ENCODE measurements at regions not wholly inside any gene's neighbourhood (a gene's known extent, or its start where the extent isn't known, plus 50 kb on each side); places are given as distances from the start of the nearest gene placed in this dataset.

DNA sequence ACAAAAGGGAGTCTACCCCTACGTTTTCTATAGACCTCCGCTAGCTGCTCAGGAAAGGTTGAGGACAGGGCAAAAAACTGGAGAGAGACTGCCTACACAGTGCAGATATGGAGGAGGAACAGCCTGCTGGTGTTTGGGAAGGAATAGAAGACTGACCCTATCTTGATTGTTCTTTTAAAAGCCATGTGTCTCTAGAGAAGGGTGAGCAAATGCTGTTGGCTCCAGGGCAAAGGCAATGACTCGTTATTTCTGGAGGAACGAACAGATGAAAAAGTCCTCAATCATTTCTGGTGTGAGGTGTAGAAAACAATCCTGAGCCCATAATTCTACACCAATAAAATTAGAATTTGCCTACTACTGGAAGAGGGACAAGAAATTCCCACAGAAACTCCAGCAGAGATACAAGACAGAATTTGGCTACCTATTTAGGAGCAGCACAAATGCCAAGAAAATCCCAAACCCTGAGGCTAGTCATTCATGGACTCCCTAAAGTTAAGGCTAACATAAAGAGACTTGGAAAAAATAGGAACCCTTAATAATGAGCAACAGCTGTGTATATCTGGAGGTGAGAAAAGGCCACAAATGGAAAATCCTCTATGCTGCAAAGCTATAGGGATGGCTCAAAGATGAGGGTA lies 1206.3 kb upstream of the CNTN5 start:
- TF ChIP-seq, protein P1, sequence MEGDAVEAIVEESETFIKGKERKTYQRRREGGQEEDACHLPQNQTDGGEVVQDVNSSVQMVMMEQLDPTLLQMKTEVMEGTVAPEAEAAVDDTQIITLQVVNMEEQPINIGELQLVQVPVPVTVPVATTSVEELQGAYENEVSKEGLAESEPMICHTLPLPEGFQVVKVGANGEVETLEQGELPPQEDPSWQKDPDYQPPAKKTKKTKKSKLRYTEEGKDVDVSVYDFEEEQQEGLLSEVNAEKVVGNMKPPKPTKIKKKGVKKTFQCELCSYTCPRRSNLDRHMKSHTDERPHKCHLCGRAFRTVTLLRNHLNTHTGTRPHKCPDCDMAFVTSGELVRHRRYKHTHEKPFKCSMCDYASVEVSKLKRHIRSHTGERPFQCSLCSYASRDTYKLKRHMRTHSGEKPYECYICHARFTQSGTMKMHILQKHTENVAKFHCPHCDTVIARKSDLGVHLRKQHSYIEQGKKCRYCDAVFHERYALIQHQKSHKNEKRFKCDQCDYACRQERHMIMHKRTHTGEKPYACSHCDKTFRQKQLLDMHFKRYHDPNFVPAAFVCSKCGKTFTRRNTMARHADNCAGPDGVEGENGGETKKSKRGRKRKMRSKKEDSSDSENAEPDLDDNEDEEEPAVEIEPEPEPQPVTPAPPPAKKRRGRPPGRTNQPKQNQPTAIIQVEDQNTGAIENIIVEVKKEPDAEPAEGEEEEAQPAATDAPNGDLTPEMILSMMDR (IDR thresholded peaks at IDR 0.05; ENCODE audit: insufficient read depth, low read length, poor library complexity, severe bottlenecking) = no peak
- no peak for TF ChIP-seq EZH2phosphoT487 (conservative IDR thresholded peaks at IDR 0.05; ENCODE audit: low read length)
